GM19043 (cell line): ENCODE measurements at regions not wholly inside any gene's neighbourhood (a gene's known extent, or its start where the extent isn't known, plus 50 kb on each side); places are given as distances from the start of the nearest gene placed in this dataset.
"Not testable (repeated sequence)": the region's sequence is repeated elsewhere in the genome, so short reads cannot be mapped to it uniquely, and the experiment has no call there.

Experiments
- ATAC-seq: cut with Tn5 transposase; IDR thresholded peaks from one replicate; pipeline ENCODE4 v1.9.1; 2021; ENCODE audit warnings: low read depth; ENCODE audit not compliant: unreplicated experiment

DNA sequence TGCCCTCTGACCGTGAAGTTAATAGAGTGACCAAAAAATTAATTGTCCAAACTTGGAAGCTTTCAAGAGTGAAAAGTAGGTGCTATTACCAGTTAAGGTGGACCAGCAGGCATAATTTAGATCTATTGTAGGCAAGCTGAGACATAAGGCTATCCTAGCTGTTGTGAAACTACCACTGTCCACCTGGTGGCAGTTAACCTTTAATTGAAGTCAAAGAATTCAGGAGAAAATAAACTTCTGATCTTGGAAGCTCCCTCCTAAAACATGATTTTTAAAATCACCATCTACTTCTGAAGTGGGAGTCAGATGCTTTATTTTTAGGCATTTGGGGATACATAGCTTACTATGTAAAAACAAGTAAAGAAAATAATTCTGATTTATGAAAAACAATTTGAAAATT is 636.3 kb upstream of the HTR2C start:
- no peak for ATAC-seq

- ATAC-seq = no peak
Observed at GRCh38 chrX:113935518-113935917, 648.4 kb upstream of the HTR2C start.

DNA sequence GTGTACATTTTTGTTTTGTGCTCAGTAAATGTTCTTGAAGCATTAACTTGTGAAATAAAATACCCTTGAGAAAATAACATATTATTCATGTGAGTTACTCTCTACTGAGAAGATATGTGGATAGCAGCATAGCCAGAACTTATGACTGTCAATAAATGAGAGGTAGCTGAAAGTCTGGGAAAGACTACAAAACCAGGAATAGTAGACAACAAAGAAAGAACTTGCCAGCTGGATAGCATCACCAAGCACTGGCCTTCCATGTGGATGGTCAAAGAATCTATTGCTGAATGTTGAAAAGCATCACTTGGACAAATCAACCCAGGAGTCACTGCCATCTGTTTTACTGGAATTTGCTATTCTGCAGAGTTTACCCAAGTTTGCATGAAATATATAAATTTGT is 650.0 kb upstream of the HTR2C start:
- ATAC-seq = no peak

DNA sequence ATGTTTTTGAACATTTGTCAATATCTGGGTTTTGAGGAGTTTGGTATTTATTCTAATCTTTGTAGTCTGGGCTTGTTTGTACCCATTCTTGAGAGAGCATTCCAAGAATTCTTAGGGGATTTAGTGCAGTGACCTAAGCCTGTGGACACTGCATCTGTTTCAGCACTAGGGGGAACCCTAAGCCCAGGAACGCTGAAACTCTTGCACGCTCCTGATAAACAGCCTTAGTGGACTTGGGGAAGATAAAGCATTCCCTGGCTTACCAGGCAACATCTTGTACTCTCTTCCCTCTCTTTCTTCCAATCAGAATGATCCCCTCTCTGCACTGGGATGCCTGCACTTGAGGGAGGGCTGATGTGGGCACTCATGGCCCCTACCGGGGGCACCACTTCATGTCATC is 654.9 kb upstream of the HTR2C start:
- no peak for ATAC-seq

DNA sequence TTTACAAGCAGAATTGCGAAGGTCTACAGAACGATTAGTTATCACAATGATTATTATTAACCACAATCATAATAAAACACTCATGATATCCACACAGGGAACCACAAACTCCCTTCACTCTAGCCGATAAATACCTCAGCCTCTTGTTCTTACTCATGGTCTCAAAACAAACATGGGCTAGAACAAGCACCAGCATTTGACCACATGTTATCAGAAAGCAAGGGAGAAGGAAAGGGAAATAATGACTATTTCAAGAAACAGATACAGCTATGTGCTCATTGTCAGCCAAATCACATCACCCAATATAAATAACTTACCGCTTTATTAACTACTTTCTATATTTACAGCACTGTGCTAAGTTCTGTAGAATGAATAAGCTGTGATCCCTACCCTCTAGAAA is 663.2 kb upstream of the HTR2C start:
- ATAC-seq = no peak

- no peak for ATAC-seq
Observed at GRCh38 chrX:113919387-113919786, 664.5 kb upstream of the HTR2C start.

GRCh38 chrX:113906168-113906567 is 677.7 kb upstream of the HTR2C start:
- ATAC-seq = no peak

- ATAC-seq = no peak
Observed at GRCh38 chrX:113892891-113893290, 691.0 kb upstream of the HTR2C start.

DNA sequence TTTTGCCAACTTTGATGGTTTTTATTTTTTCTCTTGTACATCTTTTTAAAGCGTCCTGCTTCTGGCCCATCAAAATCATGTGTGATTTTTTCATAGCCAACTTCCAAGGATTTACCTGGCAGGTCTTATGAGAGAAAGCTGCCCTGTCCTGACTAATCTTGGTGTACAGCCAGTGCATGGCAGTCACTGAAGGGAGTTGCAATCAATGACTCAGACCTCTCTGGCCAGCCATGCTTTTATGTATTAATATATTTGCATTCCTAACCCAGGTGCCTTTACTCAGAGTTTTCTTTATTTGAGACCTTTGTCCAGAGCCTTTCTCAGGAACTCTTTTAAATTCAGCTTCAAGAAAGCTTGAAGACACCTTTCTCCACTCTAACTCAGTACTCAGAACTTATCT is 691.5 kb upstream of the HTR2C start:
- ATAC-seq = no peak

DNA sequence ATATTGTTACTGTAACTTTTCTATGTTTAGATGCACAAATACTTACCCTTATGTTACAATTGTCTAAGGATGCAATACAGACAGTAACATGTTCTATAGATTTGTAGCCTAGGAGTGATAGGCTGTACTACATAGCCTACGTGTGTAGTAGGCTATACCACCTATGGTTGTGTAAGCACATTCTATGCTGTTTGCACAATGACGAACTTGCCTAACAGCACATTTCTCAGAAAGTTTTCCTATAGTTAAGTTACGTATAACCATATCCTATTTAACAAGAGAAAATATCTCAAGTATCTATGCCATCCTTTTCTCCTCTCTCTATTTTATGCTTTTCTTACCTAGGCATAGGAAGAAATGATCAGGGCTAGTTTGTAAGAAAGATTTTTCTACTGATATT is 710.8 kb upstream of the HTR2C start:
- no peak for ATAC-seq

DNA sequence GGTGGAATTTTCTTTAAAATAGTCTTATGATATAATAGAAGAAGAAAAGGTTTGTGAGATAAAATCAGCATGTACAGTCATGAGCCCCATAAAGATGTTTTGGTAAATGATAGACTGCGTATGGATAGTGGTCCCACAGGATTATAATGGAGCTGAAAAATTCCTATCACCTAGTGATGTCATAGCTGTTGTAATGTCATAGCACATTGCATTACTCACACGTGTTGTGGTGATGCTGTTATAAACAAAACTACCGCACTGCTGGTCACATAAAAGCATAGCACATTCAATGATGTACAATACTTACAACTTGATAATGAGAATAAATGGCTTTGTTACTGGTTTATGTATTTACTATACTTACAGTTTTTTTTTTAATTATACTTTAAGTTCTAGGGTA is 715.2 kb upstream of the HTR2C start:
- ATAC-seq = no peak

GRCh38 chrX:113868177-113868576 is 715.7 kb upstream of the HTR2C start:
- ATAC-seq = no peak

DNA sequence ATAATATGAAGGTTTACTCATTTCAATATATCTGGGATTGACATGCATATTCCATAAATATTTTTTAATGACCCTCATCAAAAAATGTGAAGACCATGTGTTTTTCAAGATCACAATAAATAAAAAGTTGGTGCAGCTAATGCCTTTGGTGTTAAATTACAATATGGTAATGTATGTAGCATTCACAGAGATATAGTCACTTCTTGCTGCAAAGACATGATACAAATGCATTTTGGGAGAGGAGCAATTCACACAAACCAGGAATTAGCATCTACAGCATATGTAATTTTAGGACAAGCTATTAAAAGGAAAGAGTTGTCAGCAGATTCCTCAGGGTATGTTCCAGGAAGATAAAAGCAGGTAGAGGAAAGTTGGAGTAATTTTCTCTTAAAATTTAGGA is 734.5 kb upstream of the HTR2C start:
- no peak for ATAC-seq

DNA sequence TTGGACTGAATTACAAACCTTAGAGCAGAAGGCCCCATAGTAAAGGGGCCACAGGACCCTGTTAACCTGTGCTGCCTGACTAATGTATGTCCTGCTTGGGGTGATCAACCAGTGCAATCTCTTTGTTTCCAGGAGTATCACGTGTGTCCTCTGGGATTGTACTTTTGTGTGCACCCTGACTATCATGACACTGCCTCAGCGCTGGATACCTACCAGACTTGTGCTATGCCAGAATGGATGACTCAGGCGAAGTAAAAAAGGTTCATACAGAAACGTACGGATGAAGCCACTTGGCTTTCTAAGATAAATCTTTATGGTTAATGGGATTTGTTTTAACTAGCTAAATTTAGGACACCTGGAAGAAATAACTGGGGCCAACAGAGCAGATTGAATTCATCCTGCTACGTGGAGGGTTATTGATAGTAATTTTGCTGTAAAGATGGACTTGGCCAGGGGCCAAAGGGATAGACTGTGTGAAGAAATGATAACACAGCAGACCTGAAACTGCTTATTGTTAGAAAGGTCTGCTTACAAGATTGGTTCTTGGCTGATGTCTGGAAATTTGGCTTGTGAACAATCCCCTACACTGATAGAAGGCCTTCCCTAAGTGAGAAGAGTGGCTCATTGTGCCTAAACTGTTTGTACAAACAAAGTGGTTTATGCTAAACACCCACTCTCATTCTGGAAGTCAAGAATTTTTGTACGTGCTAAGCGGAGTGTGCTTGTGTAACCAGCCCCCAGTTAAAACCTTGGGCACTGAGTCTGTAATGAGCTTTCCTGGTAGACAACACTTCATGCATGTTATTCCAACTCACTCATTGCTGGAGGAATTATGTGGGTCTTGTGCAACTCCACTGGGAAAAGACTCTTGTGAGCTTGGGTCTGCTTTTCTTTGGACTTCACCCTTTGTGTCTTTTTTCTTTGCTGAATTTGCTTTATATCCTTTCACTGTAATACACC is 750.5 kb upstream of the HTR2C start:
- no peak for ATAC-seq

GRCh38 chrX:113828470-113828869 is 755.4 kb upstream of the HTR2C start:
- ATAC-seq = no peak

DNA sequence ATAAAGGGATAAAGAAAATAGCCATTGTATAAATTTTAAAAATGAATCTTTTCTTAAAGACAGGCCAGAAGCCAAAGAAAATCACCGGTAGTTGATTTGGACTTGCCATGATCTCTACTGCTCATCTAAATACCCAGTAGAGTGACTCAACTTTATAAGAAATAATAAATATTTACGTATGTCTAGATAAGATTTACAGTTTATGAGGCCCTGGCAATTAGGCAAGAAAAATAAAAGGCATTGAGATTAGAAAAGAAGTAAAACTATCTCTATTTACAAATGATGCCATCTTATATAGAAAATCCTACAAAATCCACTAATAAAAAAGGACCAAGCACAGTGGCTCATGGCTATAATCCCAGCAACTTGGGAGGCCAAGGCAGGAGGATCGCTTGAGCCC is 765.5 kb upstream of the HTR2C start:
- no peak for ATAC-seq

GRCh38 chrX:113804819-113805218 is 779.1 kb upstream of the HTR2C start:
- ATAC-seq = no peak

- no peak for ATAC-seq
Observed at GRCh38 chrX:113804291-113804690, 779.6 kb upstream of the HTR2C start.

- no peak for ATAC-seq
Observed at GRCh38 chrX:113802837-113803236, 781.0 kb upstream of the HTR2C start.

GRCh38 chrX:113800955-113801354 is 782.9 kb upstream of the HTR2C start:
- no peak for ATAC-seq

DNA sequence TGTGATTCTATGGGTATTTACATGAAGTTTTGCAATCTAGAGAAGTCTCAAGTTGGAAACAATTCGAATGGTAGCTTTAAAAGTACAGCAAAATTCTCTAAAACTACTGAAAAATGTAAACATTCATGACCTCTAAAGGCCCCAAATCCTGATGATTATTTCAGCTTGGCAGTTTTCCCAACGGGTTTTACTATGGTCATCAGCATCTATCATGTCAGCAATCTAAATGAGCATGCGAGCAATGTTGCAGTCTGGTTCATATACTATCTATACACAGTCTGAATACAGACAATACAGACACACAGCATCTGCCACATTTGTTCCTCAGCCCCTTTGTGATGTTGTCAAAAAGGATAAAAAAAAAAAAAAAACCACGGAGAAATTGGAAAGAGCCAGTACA is 790.3 kb upstream of the HTR2C start:
- ATAC-seq = no peak

- no peak for ATAC-seq
Observed at GRCh38 chrX:113790987-113791386, 792.9 kb upstream of the HTR2C start.

- not testable (repeated sequence) for ATAC-seq
Observed at GRCh38 chrX:113784754-113785153, 799.1 kb upstream of the HTR2C start.
